ENCODE measurements at regions not wholly inside any gene's neighbourhood (a gene's known extent, or its start where the extent isn't known, plus 50 kb on each side); places are given as distances from the start of the nearest gene placed in this dataset.
A peak's percentile ranks its signal among the peaks of the same experiment; 100 is the strongest.

DNA sequence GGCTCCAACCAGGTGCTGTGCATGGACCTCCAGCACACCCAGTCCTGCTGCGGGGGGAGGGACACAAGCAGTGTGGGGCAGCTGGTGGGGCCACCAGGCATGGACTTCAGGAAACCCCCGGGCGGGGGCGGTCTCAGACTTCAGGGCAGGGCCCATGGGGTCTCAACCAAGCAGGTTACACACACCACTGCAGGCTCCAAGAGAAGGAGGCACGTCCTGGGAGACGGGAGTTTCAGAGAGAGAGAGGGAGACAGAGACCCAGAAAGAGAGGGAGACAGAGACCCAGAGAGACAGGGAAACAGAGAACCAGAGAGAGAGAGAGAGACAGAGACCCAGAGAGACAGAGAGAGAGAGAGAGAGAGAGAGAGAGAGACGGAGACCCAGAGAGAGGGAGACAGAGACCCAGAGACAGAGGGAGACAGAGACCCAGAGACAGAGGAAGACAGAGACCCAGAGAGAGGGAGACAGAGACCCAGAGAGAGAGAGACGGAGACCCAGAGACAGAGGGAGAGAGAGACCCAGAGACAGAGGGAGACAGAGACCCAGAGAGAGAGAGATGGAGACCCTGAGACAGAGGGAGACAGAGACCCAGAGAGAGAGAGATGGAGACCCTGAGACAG lies 128.9 kb downstream of the NCOR2 start:
- intact Hi-C loops (cut with DNase I): no loop called here
- H3K4me1 ChIP-seq: peaks cover 15 to 80% (median 44%) of the 10 kb centered on the region in 9 donors
- peaks cover 0 to 77% (median 11%) of the 10 kb centered on the region in 9 donors for H3K36me3 ChIP-seq

DNA sequence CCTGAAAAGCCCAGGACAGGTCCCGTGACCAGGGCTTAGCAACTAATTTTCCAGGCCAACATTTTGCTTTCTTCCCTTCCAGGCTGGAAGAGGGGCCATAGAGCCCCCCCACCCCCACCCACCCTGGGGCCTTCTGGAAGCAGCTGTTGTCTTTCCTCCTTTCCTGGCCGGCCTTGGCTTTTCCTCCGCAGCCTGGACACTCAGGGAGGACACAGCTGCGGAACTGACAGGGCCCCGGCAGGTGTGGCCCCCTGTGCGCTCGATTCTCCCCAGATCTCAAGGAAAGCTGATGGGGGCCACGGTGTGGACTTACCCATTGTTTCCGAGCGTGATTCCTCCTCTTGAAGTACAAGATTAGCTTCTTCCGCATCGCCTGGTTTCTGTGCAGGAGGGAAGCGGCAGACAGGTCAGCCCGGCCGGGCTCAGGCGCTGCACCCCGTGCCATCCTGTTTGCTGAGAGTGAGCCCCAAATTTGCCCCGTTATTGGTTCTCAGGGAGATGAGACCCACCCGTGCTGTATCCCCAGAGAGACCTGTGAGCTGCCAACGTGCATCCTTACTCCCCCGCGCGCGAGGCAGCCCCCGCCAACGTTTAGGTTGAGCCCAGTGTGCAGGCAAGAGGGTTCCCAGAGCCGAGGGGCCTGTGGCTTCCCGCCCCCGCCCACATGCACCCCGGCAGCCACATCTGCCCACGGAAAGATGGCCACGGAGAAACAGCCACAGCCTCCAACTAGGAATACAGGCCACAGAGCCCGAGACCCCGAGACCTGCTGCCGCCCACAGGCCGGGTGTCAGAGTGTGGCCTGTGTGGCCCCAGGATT lies 129.6 kb downstream of the NCOR2 start:
- DNase-seq (no peak), ATAC-seq (no peak)
- Histone ChIP-seq H3K27me3 (no peaks in the 10 kb centered on the region), H3K36me3 (peaks cover 0 to 76% (median 9%) of the 10 kb centered on the region in 9 donors), H3K4me1 (peaks cover 22 to 81% (median 51%) of the 10 kb centered on the region in 9 donors), H3K27ac (peak overlapping the region in 3 of 10 donors; percentile 3 to 44 (median 32)), H3K4me3 (no peak overlapping the region), H3K9me3 (no peaks in the 10 kb centered on the region)
- WGBS, 2 donors: 77 to 82% methylated on average over 36 of the region's 36 CpGs
- intact Hi-C loops (cut with DNase I): no loop called here
- TF ChIP-seq, protein P1, sequence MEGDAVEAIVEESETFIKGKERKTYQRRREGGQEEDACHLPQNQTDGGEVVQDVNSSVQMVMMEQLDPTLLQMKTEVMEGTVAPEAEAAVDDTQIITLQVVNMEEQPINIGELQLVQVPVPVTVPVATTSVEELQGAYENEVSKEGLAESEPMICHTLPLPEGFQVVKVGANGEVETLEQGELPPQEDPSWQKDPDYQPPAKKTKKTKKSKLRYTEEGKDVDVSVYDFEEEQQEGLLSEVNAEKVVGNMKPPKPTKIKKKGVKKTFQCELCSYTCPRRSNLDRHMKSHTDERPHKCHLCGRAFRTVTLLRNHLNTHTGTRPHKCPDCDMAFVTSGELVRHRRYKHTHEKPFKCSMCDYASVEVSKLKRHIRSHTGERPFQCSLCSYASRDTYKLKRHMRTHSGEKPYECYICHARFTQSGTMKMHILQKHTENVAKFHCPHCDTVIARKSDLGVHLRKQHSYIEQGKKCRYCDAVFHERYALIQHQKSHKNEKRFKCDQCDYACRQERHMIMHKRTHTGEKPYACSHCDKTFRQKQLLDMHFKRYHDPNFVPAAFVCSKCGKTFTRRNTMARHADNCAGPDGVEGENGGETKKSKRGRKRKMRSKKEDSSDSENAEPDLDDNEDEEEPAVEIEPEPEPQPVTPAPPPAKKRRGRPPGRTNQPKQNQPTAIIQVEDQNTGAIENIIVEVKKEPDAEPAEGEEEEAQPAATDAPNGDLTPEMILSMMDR (IDR thresholded peaks at IDR 0.05): no peak

More for the DNA sequence above, 128.9 kb downstream of the NCOR2 start:
- TF ChIP-seq, protein P1 (IDR thresholded peaks at IDR 0.05): no peak
- H3K27ac ChIP-seq: peak overlapping the region in 1 of 10 donors; percentile 44
- DNase-seq (no peak), ATAC-seq (no peak)
- WGBS, 2 donors: 68 to 78% methylated on average over 8 of the region's 8 CpGs
- no peaks in the 10 kb centered on the region for H3K27me3 ChIP-seq
- H3K4me3 ChIP-seq: no peak overlapping the region
- no peaks in the 10 kb centered on the region for H3K9me3 ChIP-seq

DNA sequence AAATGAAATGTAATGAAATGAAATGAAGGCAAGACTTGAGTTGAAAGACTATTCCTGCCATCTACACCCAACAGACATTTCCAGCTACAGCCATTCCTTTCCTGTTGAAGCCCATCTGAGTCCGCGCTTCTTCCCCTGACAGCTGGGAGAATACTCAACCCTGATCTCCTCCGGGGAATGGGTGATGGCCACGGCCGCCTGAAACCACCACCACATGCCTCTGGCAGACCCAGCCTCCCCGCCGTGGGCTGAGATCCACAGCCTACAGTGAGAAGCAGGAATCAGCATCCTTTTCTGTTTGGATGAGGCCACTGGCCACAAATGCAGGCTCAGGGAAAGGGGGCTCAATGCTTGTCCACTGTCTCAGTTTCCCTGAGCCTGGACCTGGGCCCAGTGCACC lies 130.3 kb downstream of the NCOR2 start:
- peak overlapping the region in 3 of 10 donors; percentile 3 to 44 (median 32) for H3K27ac ChIP-seq

DNA sequence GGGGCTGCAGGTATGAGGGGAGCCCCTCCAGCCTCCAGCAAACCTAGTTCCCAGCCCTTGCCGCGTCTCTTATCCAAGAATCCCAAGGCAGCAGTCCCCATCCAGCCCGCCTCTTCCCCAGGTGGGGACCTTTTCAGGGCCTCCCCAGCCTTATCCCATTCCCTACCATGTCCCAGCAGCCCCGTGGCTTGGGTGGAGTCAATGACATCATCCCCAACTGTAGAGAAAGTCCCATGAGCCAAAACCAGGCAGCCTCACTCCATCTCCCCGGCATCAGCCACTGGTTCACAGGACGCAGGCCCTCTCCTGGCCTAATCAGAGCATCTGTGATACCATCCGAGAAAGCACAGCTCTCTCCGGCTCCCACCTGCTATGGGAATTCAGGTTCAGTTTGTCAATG lies 131.0 kb downstream of the NCOR2 start:
- TF ChIP-seq, protein P1 (IDR thresholded peaks at IDR 0.05): no peak
- H3K36me3 ChIP-seq: peaks cover 0 to 62% (median 7%) of the 10 kb centered on the region in 9 donors
- DNase-seq (no peak), ATAC-seq (peak in 2 of 8 donors; percentile 31 to 35)
- H3K4me3 ChIP-seq: no peak overlapping the region
- no peaks in the 10 kb centered on the region for H3K9me3 ChIP-seq
- no peaks in the 10 kb centered on the region for H3K27me3 ChIP-seq
- intact Hi-C loops (cut with DNase I): no loop called here
- H3K27ac ChIP-seq: peak overlapping the region in 4 of 10 donors; percentile 29 to 67 (median 58)
- WGBS, 2 donors: 75 to 76% methylated on average over 6 to 8 of the region's 8 CpGs
- H3K4me1 ChIP-seq: peaks cover 21 to 75% (median 49%) of the 10 kb centered on the region in 9 donors

More for the DNA sequence above, 130.3 kb downstream of the NCOR2 start:
- TF ChIP-seq, protein P1 (IDR thresholded peaks at IDR 0.05): no peak
- no peak for DNase-seq
- peaks cover 27 to 81% (median 55%) of the 10 kb centered on the region in 9 donors for H3K4me1 ChIP-seq
- WGBS, 2 donors: 54 to 57% methylated on average over 7 of the region's 7 CpGs
- no peaks in the 10 kb centered on the region for H3K27me3 ChIP-seq
- intact Hi-C loops (cut with DNase I): no loop called here
- peaks cover 0 to 69% (median 7%) of the 10 kb centered on the region in 9 donors for H3K36me3 ChIP-seq
- H3K9me3 ChIP-seq: no peaks in the 10 kb centered on the region
- H3K4me3 ChIP-seq: no peak overlapping the region
- ATAC-seq: no peak

Measured in heart right ventricle (tissue), 16 donors.